Activated naive CD8-positive, alpha-beta T cell treated with anti-CD3 and anti-CD28 coated beads, Interleukin-2, amount 50 U/mL, for 24 hours (primary cell): ENCODE measurements at regions not wholly inside any gene's neighbourhood (a gene's known extent, or its start where the extent isn't known, plus 50 kb on each side); places are given as distances from the start of the nearest gene placed in this dataset.

Experiments used
- ATAC-seq: fragments of 150-1000 bp; cut with Tn5 transposase; one replicate; pipeline ENCODE4 v1.10.0; 2021
- DNase-seq: peaks from one replicate; pipeline ENCODE4 v3.0.0; 2021
- H3K27ac Mint-ChIP-seq: one replicate; pipeline ENCODE4 v1.8.0; 2021; ENCODE audit warnings: mild to moderate bottlenecking, mixed read lengths
- H3K27me3 Mint-ChIP-seq: one replicate; pipeline ENCODE4 v1.8.0; 2021; ENCODE audit warnings: mixed read lengths
- H3K36me3 Mint-ChIP-seq: one replicate; pipeline ENCODE4 v1.8.0; 2021; ENCODE audit warnings: low read depth, mixed read lengths
- H3K4me1 Mint-ChIP-seq: one replicate; pipeline ENCODE4 v1.8.0; 2021; ENCODE audit warnings: mixed read lengths
- H3K4me3 Mint-ChIP-seq: one replicate; pipeline ENCODE4 v1.8.0; 2021; ENCODE audit warnings: mild to moderate bottlenecking, moderate library complexity, mixed read lengths
- H3K9me3 Mint-ChIP-seq: one replicate; pipeline ENCODE4 v1.8.0; 2021; ENCODE audit warnings: mixed read lengths

DNA sequence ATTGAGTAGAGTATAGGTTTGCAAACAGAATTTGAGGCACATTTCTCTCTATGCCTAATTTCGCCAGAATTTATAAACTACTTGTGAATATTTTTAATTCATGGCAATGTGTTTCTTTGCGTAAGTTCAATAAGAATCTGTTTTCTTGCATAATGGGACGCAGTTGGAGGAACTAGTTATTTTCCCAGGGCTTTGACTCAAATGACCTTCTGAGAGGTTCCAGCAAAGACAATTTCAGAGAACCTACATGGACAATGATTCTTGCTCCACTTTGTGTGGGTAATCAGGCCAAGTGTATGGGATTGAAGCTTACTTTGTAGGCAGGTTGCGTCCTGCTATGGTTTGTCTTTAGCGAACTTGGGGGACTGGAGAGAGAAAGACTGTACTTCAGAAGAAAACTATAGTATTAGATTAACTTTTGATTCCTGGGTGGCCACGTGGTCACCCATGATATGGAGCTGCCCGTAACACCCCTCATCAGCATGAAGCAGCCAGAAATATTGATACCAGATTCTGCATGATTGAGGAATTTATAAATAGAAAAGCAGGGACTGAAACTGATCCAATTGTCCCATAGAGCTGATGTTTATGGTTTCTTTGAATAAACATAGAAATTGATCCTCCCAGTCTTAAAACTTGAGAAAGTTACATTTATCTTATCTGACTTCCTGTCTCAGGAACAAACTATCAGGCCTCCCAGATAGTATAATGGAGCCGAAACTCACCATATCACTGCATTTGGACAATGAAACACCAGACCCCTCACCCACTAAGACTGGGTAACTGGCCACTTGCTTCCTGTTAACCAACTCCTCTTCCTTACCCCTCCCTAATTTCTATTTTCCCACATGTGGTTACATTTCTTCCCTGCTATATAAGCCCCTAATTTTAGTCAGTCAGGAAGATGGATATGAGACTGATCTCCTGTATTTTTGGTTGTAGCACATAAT lies 815.3 kb upstream of the HS6ST1 start:
- ATAC-seq = no peak

DNA sequence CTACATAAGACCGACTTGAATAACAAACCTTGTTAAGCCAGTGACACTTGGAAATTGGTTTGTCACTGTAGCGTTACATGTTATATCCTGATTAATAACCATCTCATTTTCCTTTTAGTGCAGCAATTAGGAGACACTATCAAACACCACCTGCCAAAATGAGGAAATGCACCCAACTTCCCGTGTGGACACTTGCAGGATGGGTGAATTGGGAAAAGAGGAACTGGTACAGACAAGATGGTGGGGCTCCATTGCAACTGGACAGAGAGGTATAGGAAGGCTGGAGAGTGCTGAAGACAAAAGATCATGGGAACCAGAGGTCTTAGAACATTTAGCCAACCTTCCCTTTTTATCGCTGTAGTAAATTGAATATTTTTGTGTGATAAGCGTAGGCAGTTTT lies 816.3 kb upstream of the HS6ST1 start:
- H3K4me1 Mint-ChIP-seq = no peaks in the 10 kb centered on the region
- H3K9me3 Mint-ChIP-seq = no peaks in the 10 kb centered on the region
- no peaks in the 10 kb centered on the region for H3K27me3 Mint-ChIP-seq
- no peak for ATAC-seq
- H3K36me3 Mint-ChIP-seq = no peaks in the 10 kb centered on the region
- H3K4me3 Mint-ChIP-seq = no peak overlapping the region
- no peak overlapping the region for H3K27ac Mint-ChIP-seq
- no peak for DNase-seq

More for the DNA sequence above, 815.3 kb upstream of the HS6ST1 start:
- Mint-ChIP-seq H3K27me3 (no peaks in the 10 kb centered on the region), H3K4me3 (no peak overlapping the region), H3K4me1 (no peaks in the 10 kb centered on the region), H3K9me3 (no peaks in the 10 kb centered on the region), H3K36me3 (no peaks in the 10 kb centered on the region), H3K27ac (no peak overlapping the region)
- DNase-seq = no peak

DNA sequence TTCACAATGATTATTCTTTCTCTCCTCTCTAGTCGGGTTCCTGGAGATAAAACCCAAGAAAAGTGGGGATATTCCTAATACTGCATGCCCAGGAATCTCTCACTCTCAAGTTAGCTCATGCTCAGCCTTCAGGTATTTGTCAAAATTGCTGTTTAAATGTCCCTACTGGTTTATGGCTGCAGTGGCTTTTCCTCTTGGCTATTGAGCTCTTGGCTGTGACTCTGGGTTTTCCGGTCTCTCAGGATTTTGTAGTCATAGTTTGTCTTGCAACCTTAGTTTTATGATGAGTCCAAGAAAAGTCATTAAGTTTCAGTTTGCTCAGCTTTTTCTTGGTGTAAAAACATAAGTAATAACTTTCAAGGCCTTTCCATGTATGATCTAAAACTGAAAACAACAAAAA lies 820.7 kb upstream of the HS6ST1 start:
- no peaks in the 10 kb centered on the region for H3K36me3 Mint-ChIP-seq
- H3K27me3 Mint-ChIP-seq = peaks cover 2% of the 10 kb centered on the region
- no peaks in the 10 kb centered on the region for H3K9me3 Mint-ChIP-seq
- no peak for DNase-seq
- no peak overlapping the region for H3K4me3 Mint-ChIP-seq
- no peaks in the 10 kb centered on the region for H3K4me1 Mint-ChIP-seq
- H3K27ac Mint-ChIP-seq = no peak overlapping the region
- no peak for ATAC-seq

DNA sequence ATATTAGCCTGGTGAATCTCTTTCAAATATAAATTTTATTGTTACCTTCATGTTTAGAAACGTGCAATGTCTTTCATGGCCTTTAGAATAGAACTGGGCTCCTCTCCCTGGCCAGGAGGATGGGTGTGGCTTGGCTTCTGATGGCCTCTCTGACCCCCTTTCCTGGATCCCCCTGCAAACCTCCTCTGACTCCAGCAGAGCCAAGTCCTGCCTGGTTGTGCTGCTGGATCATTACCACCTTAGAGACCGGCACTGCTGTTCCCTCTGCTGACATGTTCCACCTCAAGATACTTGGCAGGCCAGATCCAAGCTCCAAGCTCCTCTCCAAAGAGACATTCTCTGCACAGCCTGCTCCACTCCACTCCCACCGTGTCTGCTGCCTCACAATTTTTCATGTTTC lies 823.8 kb upstream of the HS6ST1 start:
- ATAC-seq = no peak
- DNase-seq = no peak
- Mint-ChIP-seq H3K9me3 (no peaks in the 10 kb centered on the region), H3K27me3 (peaks cover 2% of the 10 kb centered on the region), H3K4me3 (no peak overlapping the region), H3K4me1 (no peaks in the 10 kb centered on the region), H3K27ac (no peak overlapping the region), H3K36me3 (no peaks in the 10 kb centered on the region)

DNA sequence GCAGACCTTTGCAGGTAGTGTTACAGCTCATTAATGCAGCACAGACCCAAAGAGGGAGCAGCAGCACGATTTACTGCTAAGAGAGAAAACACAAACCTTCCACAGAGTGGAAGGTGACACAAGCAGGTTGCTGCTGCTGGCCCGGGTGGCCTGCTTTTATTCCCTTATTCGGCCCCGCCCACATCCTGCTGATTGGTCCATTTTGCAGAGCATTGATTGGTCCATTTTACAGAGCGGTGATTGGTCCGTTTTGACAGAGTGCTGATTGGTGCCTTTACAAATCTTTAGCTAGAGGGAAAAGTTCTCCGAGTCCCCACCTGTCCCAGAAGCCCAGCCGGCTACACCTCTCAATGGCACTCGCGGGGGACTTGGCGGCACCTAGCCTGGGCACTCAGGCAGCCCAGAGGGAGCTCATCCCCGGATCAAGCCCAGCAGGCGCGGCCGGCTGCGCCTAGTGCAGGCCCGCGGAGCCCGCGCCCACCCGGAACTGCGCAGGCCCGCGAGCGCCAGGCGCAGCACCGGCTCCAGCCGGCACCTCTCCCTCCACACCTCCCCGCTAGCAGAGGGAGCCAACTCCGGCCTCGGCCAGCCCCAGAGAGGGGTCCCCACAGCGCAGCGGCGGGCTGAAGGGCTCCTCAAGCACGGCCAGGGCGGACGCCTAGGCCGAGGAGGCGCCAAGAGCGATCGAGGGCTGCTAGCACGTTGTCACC lies 825.6 kb upstream of the HS6ST1 start:
- Mint-ChIP-seq H3K4me1 (no peaks in the 10 kb centered on the region), H3K27ac (no peak overlapping the region), H3K36me3 (no peaks in the 10 kb centered on the region), H3K27me3 (peaks cover 2% of the 10 kb centered on the region), H3K9me3 (no peaks in the 10 kb centered on the region), H3K4me3 (no peak overlapping the region)
- ATAC-seq (no peak), DNase-seq (no peak)

DNA sequence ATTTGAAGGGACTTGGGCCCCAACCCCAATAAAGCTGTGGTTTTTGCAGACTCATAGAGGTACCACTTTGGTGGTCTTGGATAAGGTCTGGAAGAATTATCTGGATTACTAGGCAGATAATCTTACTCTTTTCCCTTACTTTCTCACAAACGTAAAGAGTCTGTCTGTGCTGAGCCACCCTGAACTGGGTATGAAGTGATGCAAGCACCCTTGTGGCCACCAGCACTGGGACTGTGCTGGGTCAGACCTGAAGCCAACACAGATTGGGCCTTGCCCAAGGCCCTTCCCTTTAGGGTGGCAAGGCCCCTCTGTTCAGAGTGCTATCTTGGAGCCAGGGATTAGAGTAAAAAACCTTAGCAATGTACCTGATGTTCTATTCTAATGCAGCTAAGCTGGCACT lies 827.0 kb upstream of the RAB6C start:
- Mint-ChIP-seq H3K4me3 (no peak overlapping the region), H3K27ac (no peak overlapping the region), H3K9me3 (peaks cover 13% of the 10 kb centered on the region), H3K36me3 (no peaks in the 10 kb centered on the region), H3K4me1 (no peaks in the 10 kb centered on the region), H3K27me3 (peaks cover 5% of the 10 kb centered on the region)
- no peak for DNase-seq
- no peak for ATAC-seq

DNA sequence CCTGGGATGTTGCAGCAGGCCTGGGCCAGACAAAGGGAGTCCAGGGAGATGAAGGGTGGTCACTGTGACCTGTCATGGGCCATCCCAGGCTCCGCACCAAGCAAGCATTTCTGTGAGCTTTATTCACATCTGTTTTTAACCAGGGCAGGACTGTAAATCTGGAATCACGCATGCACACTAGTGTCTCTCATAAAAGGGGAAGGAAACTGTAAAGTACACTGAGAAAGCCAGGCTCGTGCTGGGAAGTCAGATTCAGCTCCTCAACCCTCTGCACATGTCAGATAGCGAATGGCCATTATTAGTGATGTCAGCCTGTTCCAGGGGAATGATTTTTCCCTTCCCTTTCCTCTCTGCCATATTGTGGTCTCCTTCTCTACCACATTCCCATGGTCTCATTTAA lies 818.6 kb upstream of the RAB6C start:
- DNase-seq = no peak

DNA sequence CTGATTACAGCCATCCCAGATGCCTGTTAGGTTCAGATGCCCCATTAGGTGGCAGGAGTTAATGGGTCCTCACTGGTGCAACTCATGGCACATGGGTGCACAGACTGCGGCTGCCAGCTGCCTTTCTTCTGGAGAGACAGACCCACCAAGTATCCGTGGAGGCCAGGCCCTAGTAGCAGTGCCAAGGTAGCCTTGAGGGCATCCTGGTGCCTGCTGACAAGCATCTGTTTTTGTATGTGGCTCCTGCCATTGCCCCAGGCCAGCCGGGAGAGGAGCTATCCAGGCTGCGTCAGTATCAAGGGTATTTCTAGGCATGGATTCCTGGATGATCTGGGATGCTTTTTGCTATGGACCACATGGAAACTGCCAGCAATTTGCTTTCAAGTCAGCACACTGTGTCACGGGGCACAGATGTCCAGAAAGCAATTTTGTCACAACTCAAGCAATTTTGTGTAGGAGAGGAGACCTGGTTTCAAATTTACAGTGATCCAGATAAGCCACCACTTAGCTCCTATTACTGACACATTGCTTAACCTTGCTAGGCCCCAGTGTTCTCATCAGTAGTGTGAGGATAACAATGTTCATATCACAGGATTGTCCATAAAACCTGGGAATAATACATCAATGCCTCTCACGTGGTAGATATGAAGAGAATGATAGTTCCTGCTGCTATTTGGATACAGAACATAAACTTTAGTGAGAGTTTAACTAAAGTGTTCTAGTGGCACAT lies 815.1 kb upstream of the RAB6C start:
- Mint-ChIP-seq H3K27ac (no peak overlapping the region), H3K4me1 (no peaks in the 10 kb centered on the region), H3K36me3 (no peaks in the 10 kb centered on the region), H3K27me3 (no peaks in the 10 kb centered on the region), H3K9me3 (no peaks in the 10 kb centered on the region), H3K4me3 (no peak overlapping the region)
- ATAC-seq = no peak
- DNase-seq = no peak

More for the DNA sequence above, 818.6 kb upstream of the RAB6C start:
- ATAC-seq = no peak
- Mint-ChIP-seq H3K9me3 (no peaks in the 10 kb centered on the region), H3K27me3 (no peaks in the 10 kb centered on the region), H3K4me3 (no peak overlapping the region), H3K4me1 (no peaks in the 10 kb centered on the region), H3K36me3 (no peaks in the 10 kb centered on the region), H3K27ac (no peak overlapping the region)

DNA sequence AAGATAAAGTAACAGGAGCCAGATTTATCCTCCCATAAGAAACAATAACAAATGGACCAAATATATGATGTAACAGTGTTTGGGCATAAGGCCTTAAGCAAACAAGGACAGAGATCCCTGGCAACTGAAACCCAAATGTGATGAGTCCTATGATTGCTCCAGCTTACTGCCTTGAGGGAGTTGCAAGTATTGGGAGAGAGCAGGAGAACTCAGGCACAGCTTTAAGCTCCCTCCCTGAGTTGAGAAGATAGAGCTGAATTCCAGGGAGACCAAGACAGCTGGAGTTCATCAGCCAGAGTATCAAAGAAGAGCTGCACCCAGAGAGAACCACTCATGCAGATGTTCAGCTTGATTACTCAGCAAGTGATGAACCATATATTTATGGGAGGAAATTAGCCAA lies 814.5 kb upstream of the RAB6C start:
- H3K9me3 Mint-ChIP-seq = no peaks in the 10 kb centered on the region
- DNase-seq (no peak), ATAC-seq (no peak)
- no peaks in the 10 kb centered on the region for H3K4me1 Mint-ChIP-seq
- H3K4me3 Mint-ChIP-seq = no peak overlapping the region
- H3K27me3 Mint-ChIP-seq = no peaks in the 10 kb centered on the region
- no peaks in the 10 kb centered on the region for H3K36me3 Mint-ChIP-seq
- no peak overlapping the region for H3K27ac Mint-ChIP-seq

DNA sequence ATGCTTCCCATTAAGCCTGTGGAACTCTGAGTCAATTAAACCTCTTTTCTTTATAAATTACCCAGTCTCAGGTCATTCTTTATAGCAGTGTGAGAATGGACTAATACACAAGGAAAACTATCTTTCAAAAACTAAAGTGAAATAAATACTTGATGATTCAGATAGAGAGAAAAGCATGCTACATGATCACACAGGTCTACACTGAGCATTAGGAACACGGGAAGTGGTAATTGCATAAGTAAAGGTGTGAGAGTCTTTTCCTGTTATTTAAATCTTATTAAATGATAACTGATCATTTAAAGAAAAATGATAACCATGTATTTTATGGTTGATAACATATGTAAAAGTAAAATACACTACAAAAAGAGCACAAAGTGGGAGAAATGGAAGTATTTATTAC lies 812.0 kb upstream of the RAB6C start:
- Mint-ChIP-seq H3K36me3 (no peaks in the 10 kb centered on the region), H3K27me3 (no peaks in the 10 kb centered on the region), H3K4me3 (no peak overlapping the region), H3K4me1 (no peaks in the 10 kb centered on the region), H3K9me3 (no peaks in the 10 kb centered on the region), H3K27ac (no peak overlapping the region)
- ATAC-seq (no peak), DNase-seq (no peak)

DNA sequence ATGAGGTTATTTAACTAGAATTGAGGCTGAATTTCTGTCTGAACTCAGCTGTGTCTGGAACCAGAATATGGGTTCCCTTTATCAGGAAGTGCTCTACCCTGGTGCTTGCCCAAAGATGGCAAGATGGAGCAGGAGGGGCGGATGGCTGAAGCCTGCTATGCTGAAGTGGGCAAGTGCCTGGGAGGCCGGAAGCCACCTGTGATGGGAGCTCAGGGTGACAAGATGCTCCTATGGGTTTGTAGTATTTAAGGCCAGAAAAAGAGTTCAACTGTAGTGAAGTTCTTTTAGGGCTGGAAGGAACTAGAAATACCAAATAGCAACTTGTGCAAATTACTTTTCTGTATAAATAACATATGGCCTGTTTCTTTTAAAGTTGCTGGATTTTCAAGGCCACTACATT lies 808.9 kb upstream of the RAB6C start:
- no peaks in the 10 kb centered on the region for H3K4me1 Mint-ChIP-seq
- H3K27me3 Mint-ChIP-seq = no peaks in the 10 kb centered on the region
- no peak overlapping the region for H3K27ac Mint-ChIP-seq
- H3K36me3 Mint-ChIP-seq = no peaks in the 10 kb centered on the region
- H3K9me3 Mint-ChIP-seq = no peaks in the 10 kb centered on the region
- no peak overlapping the region for H3K4me3 Mint-ChIP-seq
- ATAC-seq = no peak
- DNase-seq = no peak

DNA sequence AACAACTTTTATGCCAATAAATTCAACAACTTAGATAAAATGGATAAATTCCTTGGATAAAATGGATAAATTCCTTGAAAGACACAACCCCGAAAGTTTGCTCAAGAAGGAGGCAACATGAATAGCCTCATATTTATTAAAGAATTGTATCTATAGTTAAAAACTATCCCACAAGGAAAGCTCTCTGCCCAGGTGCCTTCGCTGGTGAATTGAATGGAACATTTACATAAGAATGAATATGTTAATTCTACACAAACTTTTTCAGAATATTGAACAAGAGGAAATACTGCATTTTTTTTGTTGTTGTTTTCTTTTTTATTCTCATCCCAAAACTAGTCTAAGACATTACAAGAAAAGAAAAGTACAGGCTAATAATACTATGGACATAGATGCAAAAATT lies 805.3 kb upstream of the RAB6C start:
- Mint-ChIP-seq H3K9me3 (no peaks in the 10 kb centered on the region), H3K27ac (no peak overlapping the region), H3K27me3 (no peaks in the 10 kb centered on the region), H3K4me1 (no peaks in the 10 kb centered on the region), H3K4me3 (no peak overlapping the region), H3K36me3 (no peaks in the 10 kb centered on the region)
- no peak for ATAC-seq
- no peak for DNase-seq

DNA sequence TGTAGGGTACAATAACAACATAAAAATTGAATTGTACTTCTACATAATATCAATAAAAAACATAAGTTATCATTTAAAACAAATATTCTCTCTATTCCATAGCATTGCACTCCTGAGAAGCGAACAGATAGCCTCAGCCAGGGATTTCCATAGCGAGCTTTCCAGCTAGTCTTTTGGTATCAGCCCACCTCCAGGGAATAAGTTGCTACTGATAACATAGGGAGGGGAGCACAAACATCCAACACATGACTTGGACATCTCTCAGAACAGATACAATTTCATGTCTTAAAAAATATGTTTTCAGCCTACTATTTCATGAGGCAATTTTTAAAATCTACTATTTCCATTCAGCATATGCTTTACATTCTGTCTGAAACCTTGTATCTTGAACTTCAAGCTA lies 804.4 kb upstream of the RAB6C start:
- no peak for ATAC-seq
- H3K4me1 Mint-ChIP-seq = no peaks in the 10 kb centered on the region
- no peak overlapping the region for H3K4me3 Mint-ChIP-seq

DNA sequence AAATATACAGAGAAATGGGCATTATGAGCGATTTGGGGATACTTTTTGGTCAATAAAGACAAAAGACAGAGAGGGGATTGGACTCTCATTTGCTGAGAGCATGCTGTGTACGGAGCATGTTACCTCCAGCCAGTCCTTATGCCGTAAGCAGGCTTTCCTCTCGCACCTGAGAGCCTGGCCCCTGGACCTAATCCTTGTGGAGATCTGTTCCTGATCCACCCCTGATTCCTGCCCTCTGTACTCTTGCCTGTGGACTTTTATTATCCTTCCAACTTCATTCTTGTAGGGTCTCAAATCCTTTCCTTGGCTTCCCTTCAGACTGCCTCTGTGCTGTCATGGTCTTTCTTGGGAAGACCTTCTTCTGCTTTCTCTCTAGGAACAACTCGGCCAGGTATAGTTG lies 803.1 kb upstream of the RAB6C start:
- Mint-ChIP-seq H3K27me3 (no peaks in the 10 kb centered on the region), H3K4me3 (no peak overlapping the region), H3K9me3 (no peaks in the 10 kb centered on the region), H3K36me3 (no peaks in the 10 kb centered on the region), H3K27ac (no peak overlapping the region), H3K4me1 (no peaks in the 10 kb centered on the region)
- ATAC-seq = no peak
- no peak for DNase-seq

More for the DNA sequence above, 804.4 kb upstream of the RAB6C start:
- H3K9me3 Mint-ChIP-seq = no peaks in the 10 kb centered on the region
- DNase-seq = no peak
- no peaks in the 10 kb centered on the region for H3K36me3 Mint-ChIP-seq
- no peak overlapping the region for H3K27ac Mint-ChIP-seq
- H3K27me3 Mint-ChIP-seq = no peaks in the 10 kb centered on the region

DNA sequence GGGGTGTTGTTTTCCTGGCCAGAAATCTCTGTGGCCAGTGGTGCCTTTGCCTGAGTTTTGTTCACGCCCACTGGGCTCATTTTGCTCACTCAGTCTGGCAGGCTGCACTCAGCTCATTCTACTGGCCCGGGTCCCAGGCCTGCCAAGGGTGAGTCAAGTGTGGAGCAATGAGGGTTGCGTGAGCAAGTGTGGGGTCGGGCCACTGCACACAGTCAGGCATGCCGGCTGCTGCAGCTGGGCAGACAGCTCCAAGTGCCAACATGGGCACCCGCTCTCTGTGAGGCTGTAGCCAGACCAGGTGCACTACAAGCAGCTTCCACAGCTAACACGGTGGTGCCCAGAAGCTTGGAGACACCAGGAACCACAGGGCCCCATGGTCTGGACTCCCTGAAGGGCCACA lies 801.1 kb upstream of the RAB6C start:
- no peaks in the 10 kb centered on the region for H3K4me1 Mint-ChIP-seq
- no peak overlapping the region for H3K4me3 Mint-ChIP-seq
- no peaks in the 10 kb centered on the region for H3K27me3 Mint-ChIP-seq
- DNase-seq = no peak
- H3K9me3 Mint-ChIP-seq = no peaks in the 10 kb centered on the region
- H3K27ac Mint-ChIP-seq = no peak overlapping the region
- ATAC-seq = no peak
- H3K36me3 Mint-ChIP-seq = no peaks in the 10 kb centered on the region
